ENCODE measurements at regions not wholly inside any gene's neighbourhood (a gene's known extent, or its start where the extent isn't known, plus 50 kb on each side); places are given as distances from the start of the nearest gene placed in this dataset.

GRCh38 chr18:5619376-5619775 lies 75.6 kb upstream of the EPB41L3 start:
- TF ChIP-seq POLR2A (IDR thresholded peaks at IDR 0.05) = no peak
- TF ChIP-seq CTCF (IDR thresholded peaks at IDR 0.05 in 4 of 5, conservative IDR thresholded peaks at IDR 0.05 in 1 of 5) = no peak
